Gastroesophageal sphincter (tissue), 3 donors: ENCODE measurements at regions not wholly inside any gene's neighbourhood (a gene's known extent, or its start where the extent isn't known, plus 50 kb on each side); places are given as distances from the start of the nearest gene placed in this dataset.

Experiments used
- POLR2A ChIP-seq, 2 donors: fragments of 450-650 bp; IDR thresholded peaks; one replicate each; pipeline ENCODE4 v1.6.1; 2017; ENCODE audit warnings: antibody characterized with exemption in 2 of 2, mild to moderate bottlenecking in 2 of 2, moderate library complexity in 1 of 2
- POLR2AphosphoS5 ChIP-seq: sonication (generic); formaldehyde crosslinking; IDR thresholded peaks from one replicate; pipeline ENCODE4 v1.6.1; 2017; ENCODE audit warnings: antibody characterized with exemption
- TF ChIP-seq, protein P1 (sequence below), 4 experiments: fragments of 200-600 bp in 2 of 4; fragments of 450-650 bp in 2 of 4; sonication (generic) in 1 of 4; IDR thresholded peaks; one replicate each; pipeline ENCODE4 v1.5.1; 2017 to 2019; ENCODE audit warnings: antibody characterized with exemption in 4 of 4, mild to moderate bottlenecking in 2 of 4, moderate library complexity in 2 of 4

DNA sequence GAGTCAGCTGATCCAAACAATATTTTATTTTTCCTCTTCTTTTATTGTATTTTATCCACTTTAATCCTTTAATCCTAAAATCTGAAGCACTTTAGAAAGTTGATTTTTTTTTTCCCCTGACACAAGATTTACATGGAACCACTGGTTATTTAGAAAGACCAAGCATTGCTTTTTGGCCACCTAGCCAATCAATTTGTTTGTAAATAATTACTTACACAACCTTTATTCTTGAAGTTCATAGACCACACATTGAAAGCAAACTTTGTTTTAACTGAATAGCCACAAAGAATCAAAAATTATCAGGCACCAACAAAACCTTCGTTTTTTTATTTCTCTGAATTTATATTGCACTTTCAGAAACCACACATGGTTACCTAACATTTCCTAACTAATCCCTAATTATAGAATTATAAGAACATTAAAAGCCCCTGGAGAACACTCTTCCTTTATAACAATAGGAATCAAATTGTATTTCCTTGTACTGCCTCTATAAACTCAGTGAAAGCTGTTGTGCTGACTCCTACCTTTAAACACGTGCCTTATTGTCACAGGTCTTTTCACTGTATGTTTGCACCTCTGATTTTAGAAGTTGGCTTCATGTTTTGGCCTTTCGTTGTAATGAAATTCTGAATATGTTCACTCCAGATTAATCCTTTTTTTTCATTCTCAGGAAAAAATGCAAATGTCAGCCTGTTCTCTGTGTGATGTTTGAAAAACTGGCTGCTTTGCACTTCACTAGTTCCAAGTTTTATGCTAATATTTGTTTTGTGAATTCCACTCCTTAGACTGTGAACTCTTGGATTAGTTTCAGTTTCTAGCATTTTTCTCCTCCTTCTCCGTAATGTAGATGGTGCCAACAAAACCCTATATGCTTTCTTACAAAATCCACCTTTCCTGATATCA is 1511.9 kb downstream of the REEP3 start:
- TF ChIP-seq POLR2A (IDR thresholded peaks at IDR 0.05) (no peak), POLR2AphosphoS5 (no peak)
- TF ChIP-seq, protein P1, sequence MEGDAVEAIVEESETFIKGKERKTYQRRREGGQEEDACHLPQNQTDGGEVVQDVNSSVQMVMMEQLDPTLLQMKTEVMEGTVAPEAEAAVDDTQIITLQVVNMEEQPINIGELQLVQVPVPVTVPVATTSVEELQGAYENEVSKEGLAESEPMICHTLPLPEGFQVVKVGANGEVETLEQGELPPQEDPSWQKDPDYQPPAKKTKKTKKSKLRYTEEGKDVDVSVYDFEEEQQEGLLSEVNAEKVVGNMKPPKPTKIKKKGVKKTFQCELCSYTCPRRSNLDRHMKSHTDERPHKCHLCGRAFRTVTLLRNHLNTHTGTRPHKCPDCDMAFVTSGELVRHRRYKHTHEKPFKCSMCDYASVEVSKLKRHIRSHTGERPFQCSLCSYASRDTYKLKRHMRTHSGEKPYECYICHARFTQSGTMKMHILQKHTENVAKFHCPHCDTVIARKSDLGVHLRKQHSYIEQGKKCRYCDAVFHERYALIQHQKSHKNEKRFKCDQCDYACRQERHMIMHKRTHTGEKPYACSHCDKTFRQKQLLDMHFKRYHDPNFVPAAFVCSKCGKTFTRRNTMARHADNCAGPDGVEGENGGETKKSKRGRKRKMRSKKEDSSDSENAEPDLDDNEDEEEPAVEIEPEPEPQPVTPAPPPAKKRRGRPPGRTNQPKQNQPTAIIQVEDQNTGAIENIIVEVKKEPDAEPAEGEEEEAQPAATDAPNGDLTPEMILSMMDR (IDR thresholded peaks at IDR 0.05), result no peak
